Gastroesophageal sphincter (tissue), 4 donors: ENCODE measurements at regions not wholly inside any gene's neighbourhood (a gene's known extent, or its start where the extent isn't known, plus 50 kb on each side); places are given as distances from the start of the nearest gene placed in this dataset.

Source experiments
- ATAC-seq: fragments of 150-250 bp; one replicate; pipeline ENCODE4 v1.9.1; 2016; ENCODE audit warnings: mild to moderate bottlenecking, moderate library complexity
- H3K27ac ChIP-seq, 4 donors: fragments of 200-600 bp; sonication (generic) in 3 of 4; 1 replicate in 3 of 4; 2 replicates in 1 of 4; pipeline ENCODE4 v1.5.1; 2016 to 2019
- H3K27me3 ChIP-seq: fragments of 200-600 bp; sonication (generic); one replicate; pipeline ENCODE4 v1.5.1; 2019
- H3K36me3 ChIP-seq, 2 donors: fragments of 200-600 bp; sonication (generic); one replicate each; pipeline ENCODE4 v1.5.1; 2019; ENCODE audit warnings: control low read depth in 1 of 2
- H3K4me1 ChIP-seq, 3 donors: fragments of 200-600 bp; sonication (generic); 1 replicate in 2 of 3; 2 replicates in 1 of 3; pipeline ENCODE4 v1.5.1; 2016 to 2019; ENCODE audit warnings: control low read depth in 2 of 3
- H3K4me3 ChIP-seq, 2 donors: fragments of 200-600 bp; sonication (generic); one replicate each; pipeline ENCODE4 v1.5.1; 2019; ENCODE audit warnings: mild to moderate bottlenecking in 1 of 2, moderate library complexity in 1 of 2
- H3K9me3 ChIP-seq, 3 donors: fragments of 200-600 bp; sonication (generic); one replicate each; pipeline ENCODE4 v1.5.1; 2017 to 2019; ENCODE audit warnings: control low read depth in 2 of 3
- EP300 ChIP-seq: sonication (generic); formaldehyde crosslinking; IDR thresholded peaks from one replicate; pipeline ENCODE4 v1.6.1; 2017; ENCODE audit warnings: antibody characterized with exemption, mild to moderate bottlenecking
- POLR2A ChIP-seq, 2 donors: fragments of 450-650 bp; IDR thresholded peaks; one replicate each; pipeline ENCODE4 v1.6.1; 2017; ENCODE audit warnings: antibody characterized with exemption in 2 of 2, mild to moderate bottlenecking in 2 of 2, moderate library complexity in 1 of 2
- POLR2AphosphoS5 ChIP-seq: sonication (generic); formaldehyde crosslinking; IDR thresholded peaks from one replicate; pipeline ENCODE4 v1.6.1; 2017; ENCODE audit warnings: antibody characterized with exemption
- WGBS, 2 donors: methylation state at CpG; one replicate each; pipeline ENCODE4 v1.1.5; 2018; ENCODE audit warnings: low coverage in 1 of 2; 5-methylcytosine and 5-hydroxymethylcytosine counted together
- TF ChIP-seq, protein P1 (sequence below), 4 experiments: fragments of 200-600 bp in 2 of 4; fragments of 450-650 bp in 2 of 4; sonication (generic) in 1 of 4; IDR thresholded peaks; one replicate each; pipeline ENCODE4 v1.5.1; 2017 to 2019; ENCODE audit warnings: antibody characterized with exemption in 4 of 4, mild to moderate bottlenecking in 2 of 4, moderate library complexity in 2 of 4

DNA sequence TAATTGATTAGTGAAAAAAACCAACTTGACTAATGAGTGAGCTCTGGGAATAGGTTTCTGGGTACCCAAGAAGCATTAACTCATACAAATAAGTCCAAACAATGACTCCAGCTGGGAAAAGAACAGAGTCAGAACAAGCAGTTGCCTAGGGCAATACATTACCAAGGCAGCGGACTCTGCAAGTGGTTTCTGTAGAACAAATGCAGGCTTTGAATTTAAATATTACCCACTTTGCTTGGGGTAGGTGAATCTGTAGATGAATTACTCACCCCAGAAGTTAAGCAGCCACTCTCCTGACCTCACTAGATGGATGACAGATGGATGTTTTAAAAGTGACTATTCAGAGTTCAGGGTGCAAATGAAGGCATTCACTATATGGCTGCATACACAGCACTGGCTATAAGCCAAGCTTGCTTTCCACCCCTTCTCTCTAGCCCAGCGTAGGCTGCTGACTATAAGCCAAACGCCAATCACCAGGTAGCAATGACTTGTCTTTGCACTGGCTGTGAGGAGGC, 73.1 kb upstream of the BHLHE40 start:
- Histone ChIP-seq H3K9me3 (no peaks in the 10 kb centered on the region), H3K36me3 (no peaks in the 10 kb centered on the region), H3K4me1 (peaks cover 3 to 39% (median 3%) of the 10 kb centered on the region in 3 donors), H3K27me3 (no peaks in the 10 kb centered on the region), H3K27ac (no peak overlapping the region), H3K4me3 (no peak overlapping the region)
- no peak for ATAC-seq
- TF ChIP-seq, protein P1, sequence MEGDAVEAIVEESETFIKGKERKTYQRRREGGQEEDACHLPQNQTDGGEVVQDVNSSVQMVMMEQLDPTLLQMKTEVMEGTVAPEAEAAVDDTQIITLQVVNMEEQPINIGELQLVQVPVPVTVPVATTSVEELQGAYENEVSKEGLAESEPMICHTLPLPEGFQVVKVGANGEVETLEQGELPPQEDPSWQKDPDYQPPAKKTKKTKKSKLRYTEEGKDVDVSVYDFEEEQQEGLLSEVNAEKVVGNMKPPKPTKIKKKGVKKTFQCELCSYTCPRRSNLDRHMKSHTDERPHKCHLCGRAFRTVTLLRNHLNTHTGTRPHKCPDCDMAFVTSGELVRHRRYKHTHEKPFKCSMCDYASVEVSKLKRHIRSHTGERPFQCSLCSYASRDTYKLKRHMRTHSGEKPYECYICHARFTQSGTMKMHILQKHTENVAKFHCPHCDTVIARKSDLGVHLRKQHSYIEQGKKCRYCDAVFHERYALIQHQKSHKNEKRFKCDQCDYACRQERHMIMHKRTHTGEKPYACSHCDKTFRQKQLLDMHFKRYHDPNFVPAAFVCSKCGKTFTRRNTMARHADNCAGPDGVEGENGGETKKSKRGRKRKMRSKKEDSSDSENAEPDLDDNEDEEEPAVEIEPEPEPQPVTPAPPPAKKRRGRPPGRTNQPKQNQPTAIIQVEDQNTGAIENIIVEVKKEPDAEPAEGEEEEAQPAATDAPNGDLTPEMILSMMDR (IDR thresholded peaks at IDR 0.05), result no peak
- TF ChIP-seq POLR2A (IDR thresholded peaks at IDR 0.05) (no peak), POLR2AphosphoS5 (no peak), EP300 (no peak)
- WGBS, 2 donors, result 29 to 30% methylated on average over 3 of the region's 3 CpGs

DNA sequence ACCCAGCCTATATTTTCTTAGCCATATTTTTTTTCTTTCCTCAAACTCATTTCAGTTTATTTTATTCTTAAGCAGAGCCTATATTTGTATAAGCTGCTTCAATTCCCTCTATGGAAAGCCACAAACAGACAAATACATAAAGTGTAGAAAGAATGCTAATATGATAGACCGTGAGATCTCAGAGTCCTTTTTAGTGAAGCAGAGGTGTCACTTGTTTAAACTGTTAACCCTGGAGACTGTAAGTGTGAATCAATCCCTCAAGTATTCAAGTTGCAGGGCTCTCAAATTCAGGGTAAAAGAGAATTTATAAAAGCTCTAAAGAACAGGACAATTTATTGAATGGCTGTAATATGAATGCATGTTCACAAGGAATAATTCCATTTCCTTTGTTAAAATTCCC, 72.2 kb upstream of the BHLHE40 start:
- H3K36me3 ChIP-seq, result no peaks in the 10 kb centered on the region
- H3K27ac ChIP-seq, result no peak overlapping the region
- TF ChIP-seq, protein P1 (IDR thresholded peaks at IDR 0.05), result no peak
- TF ChIP-seq POLR2AphosphoS5, result no peak
- no peak for TF ChIP-seq EP300
- no peak for TF ChIP-seq POLR2A (IDR thresholded peaks at IDR 0.05)
- no peak for ATAC-seq
- no peak overlapping the region for H3K4me3 ChIP-seq
- WGBS, 2 donors, result 88% methylated on average over 1 of the region's 1 CpG
- no peaks in the 10 kb centered on the region for H3K27me3 ChIP-seq
- peaks cover 3 to 31% (median 3%) of the 10 kb centered on the region in 3 donors for H3K4me1 ChIP-seq
- no peaks in the 10 kb centered on the region for H3K9me3 ChIP-seq

DNA sequence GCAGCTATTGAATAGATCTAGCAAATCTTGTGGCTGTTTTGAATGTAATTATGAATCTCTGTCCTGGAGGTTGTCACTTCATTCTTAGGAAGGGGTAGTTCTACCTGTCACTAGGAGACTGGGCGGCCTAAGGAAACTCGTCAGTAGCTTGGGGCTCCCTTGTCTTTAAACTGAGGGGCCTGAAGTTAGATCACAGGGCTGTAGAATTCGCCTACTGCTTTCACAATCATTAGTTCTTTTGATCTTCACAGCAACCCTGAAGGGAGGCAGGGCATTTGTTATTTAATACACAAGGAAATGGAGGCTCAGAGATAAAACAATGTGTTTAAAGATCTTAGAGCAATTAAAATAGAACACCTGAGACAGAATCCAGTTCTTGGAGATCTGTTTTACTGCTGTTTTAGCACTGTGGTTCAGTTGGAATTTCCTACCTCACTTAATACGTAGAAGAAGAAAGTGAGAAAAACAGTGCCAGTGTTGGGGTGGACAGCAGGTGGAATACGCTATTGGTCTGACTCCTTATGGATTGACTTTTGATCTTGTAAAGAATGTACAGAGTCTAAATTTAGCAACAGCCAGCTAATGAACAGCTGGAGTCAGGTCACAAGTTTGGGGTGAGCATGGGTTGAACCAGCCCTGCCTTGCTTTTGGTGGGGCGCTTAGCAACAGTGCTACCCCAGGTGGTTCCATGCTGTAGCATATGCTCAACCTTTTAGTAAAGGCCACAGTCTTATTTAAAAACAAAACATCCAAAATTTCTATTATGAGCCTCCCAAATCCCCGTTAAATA, 71.4 kb upstream of the BHLHE40 start:
- WGBS, 2 donors, result 85 to 97% methylated on average over 7 of the region's 7 CpGs
- H3K4me1 ChIP-seq, result peaks cover 3 to 23% (median 3%) of the 10 kb centered on the region in 3 donors
- H3K9me3 ChIP-seq, result no peaks in the 10 kb centered on the region
- TF ChIP-seq EP300 (no peak), POLR2AphosphoS5 (no peak), POLR2A (IDR thresholded peaks at IDR 0.05) (no peak)
- TF ChIP-seq, protein P1 (IDR thresholded peaks at IDR 0.05), result no peak
- no peak overlapping the region for H3K4me3 ChIP-seq
- H3K36me3 ChIP-seq, result no peaks in the 10 kb centered on the region
- H3K27me3 ChIP-seq, result no peaks in the 10 kb centered on the region
- H3K27ac ChIP-seq, result no peak overlapping the region
- no peak for ATAC-seq

DNA sequence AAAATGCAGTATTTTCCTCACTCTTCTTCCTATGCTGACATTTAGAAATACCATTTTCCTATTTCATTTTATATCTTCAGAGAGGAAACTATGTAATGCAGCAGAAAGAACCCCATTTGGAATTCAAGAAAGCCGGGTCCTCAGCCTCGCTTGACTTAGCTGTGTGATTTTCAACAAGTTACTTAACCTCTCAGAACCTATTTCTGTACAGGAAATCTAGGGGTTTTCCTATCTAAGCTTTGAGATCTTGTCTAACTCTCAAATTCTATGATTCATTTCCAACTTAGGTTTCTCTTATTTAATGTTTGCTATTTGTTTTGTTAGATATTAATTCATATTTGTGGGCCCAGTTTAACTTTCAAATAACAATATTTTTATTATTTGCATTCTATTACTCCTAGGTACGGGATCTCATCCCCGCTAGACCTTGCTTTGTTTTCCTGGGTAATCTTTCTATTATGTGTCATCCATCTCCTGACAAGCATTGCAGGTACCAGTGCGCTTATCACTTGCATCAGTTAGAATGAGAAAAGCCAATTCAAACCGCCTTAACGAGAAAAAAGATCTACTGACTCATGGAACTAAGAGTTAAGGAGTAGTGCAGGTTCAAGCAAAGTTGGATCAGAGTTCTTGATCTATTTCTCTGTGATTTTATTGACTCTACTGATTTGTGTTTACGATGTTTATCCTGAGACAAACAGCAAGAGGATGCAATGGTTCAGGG, 70.6 kb upstream of the BHLHE40 start:
- H3K36me3 ChIP-seq, result no peaks in the 10 kb centered on the region
- H3K27ac ChIP-seq, result no peak overlapping the region
- H3K27me3 ChIP-seq, result no peaks in the 10 kb centered on the region
- TF ChIP-seq POLR2A (IDR thresholded peaks at IDR 0.05) (no peak), POLR2AphosphoS5 (no peak), EP300 (no peak)
- TF ChIP-seq, protein P1 (IDR thresholded peaks at IDR 0.05), result no peak
- H3K4me3 ChIP-seq, result no peak overlapping the region
- H3K4me1 ChIP-seq, result peaks cover 3 to 20% (median 3%) of the 10 kb centered on the region in 3 donors
- 90 to 97% methylated on average over 6 to 8 of the region's 8 CpGs for WGBS, 2 donors
- H3K9me3 ChIP-seq, result no peaks in the 10 kb centered on the region
- no peak for ATAC-seq
